ENCODE measurements at regions not wholly inside any gene's neighbourhood (a gene's known extent, or its start where the extent isn't known, plus 50 kb on each side); places are given as distances from the start of the nearest gene placed in this dataset.

GRCh38 chr18:1578505-1578904 lies 673.8 kb downstream of the ADCYAP1 start:
- Histone ChIP-seq H3K36me3 (ENCODE audit: control insufficient read depth, low read depth, low read length) (no peaks in the 10 kb centered on the region), H3K9ac (ENCODE audit: low read length) (no peak overlapping the region), H3K27me3 (ENCODE audit: control insufficient read depth, insufficient read depth, low read length) (no peaks in the 10 kb centered on the region), H3K4me1 (ENCODE audit: control insufficient read depth, low read depth, low read length) (peaks cover 4% of the 10 kb centered on the region), H3K4me3 (ENCODE audit: low read length) (no peak overlapping the region), H3K9me3 (ENCODE audit: control insufficient read depth, low read depth, low read length) (no peaks in the 10 kb centered on the region), H3K27ac (ENCODE audit: low read length) (no peak overlapping the region)

GRCh38 chr18:1581581-1581980 lies 676.9 kb downstream of the ADCYAP1 start:
- Histone ChIP-seq H3K27ac (ENCODE audit: low read length) (no peak overlapping the region), H3K9ac (ENCODE audit: low read length) (no peak overlapping the region), H3K4me1 (ENCODE audit: control insufficient read depth, low read depth, low read length) (peaks cover 4% of the 10 kb centered on the region), H3K9me3 (ENCODE audit: control insufficient read depth, low read depth, low read length) (no peaks in the 10 kb centered on the region), H3K4me3 (ENCODE audit: low read length) (no peak overlapping the region), H3K36me3 (ENCODE audit: control insufficient read depth, low read depth, low read length) (no peaks in the 10 kb centered on the region), H3K27me3 (ENCODE audit: control insufficient read depth, insufficient read depth, low read length) (no peaks in the 10 kb centered on the region)

- no peaks in the 10 kb centered on the region for H3K4me1 ChIP-seq (ENCODE audit: control insufficient read depth, low read depth, low read length)
- H3K27ac ChIP-seq (ENCODE audit: low read length): no peak overlapping the region
- no peak overlapping the region for H3K9ac ChIP-seq (ENCODE audit: low read length)
- no peaks in the 10 kb centered on the region for H3K9me3 ChIP-seq (ENCODE audit: control insufficient read depth, low read depth, low read length)
- no peak overlapping the region for H3K4me3 ChIP-seq (ENCODE audit: low read length)
- no peaks in the 10 kb centered on the region for H3K36me3 ChIP-seq (ENCODE audit: control insufficient read depth, low read depth, low read length)
- no peaks in the 10 kb centered on the region for H3K27me3 ChIP-seq (ENCODE audit: control insufficient read depth, insufficient read depth, low read length)
Measured at GRCh38 chr18:1585881-1586488, 681.3 kb downstream of the ADCYAP1 start.

DNA sequence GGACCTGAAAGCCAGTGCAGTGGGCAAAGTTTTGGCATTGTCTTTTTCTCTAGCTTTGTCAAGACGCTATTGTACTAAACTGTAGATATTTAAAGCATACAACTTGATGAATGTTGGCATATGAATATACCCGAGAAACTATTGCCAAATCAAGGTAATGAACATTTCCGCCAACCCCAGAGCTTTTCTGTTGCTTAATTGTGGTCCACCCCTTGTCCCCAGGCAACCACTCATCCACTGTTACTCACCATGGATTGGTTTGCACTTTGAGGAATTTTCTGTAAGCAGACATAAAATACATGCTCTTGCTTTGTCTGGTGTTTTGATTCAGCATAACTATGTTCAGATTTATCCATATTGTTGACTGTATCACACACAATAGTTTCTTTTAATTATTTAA lies 688.4 kb downstream of the ADCYAP1 start:
- Histone ChIP-seq H3K36me3 (ENCODE audit: control insufficient read depth, low read depth, low read length) (no peaks in the 10 kb centered on the region), H3K4me1 (ENCODE audit: control insufficient read depth, low read depth, low read length) (no peaks in the 10 kb centered on the region), H3K9me3 (ENCODE audit: control insufficient read depth, low read depth, low read length) (no peaks in the 10 kb centered on the region)

GRCh38 chr18:1595195-1595594 lies 690.5 kb downstream of the ADCYAP1 start:
- Histone ChIP-seq H3K9ac (ENCODE audit: low read length) (no peak overlapping the region), H3K4me1 (ENCODE audit: control insufficient read depth, low read depth, low read length) (no peaks in the 10 kb centered on the region), H3K36me3 (ENCODE audit: control insufficient read depth, low read depth, low read length) (no peaks in the 10 kb centered on the region), H3K4me3 (ENCODE audit: low read length) (no peak overlapping the region), H3K9me3 (ENCODE audit: control insufficient read depth, low read depth, low read length) (no peaks in the 10 kb centered on the region), H3K27me3 (ENCODE audit: control insufficient read depth, insufficient read depth, low read length) (no peaks in the 10 kb centered on the region), H3K27ac (ENCODE audit: low read length) (no peak overlapping the region)

More for the DNA sequence above, 688.4 kb downstream of the ADCYAP1 start:
- Histone ChIP-seq H3K4me3 (ENCODE audit: low read length) (no peak overlapping the region), H3K27me3 (ENCODE audit: control insufficient read depth, insufficient read depth, low read length) (no peaks in the 10 kb centered on the region), H3K9ac (ENCODE audit: low read length) (no peak overlapping the region), H3K27ac (ENCODE audit: low read length) (no peak overlapping the region)

DNA sequence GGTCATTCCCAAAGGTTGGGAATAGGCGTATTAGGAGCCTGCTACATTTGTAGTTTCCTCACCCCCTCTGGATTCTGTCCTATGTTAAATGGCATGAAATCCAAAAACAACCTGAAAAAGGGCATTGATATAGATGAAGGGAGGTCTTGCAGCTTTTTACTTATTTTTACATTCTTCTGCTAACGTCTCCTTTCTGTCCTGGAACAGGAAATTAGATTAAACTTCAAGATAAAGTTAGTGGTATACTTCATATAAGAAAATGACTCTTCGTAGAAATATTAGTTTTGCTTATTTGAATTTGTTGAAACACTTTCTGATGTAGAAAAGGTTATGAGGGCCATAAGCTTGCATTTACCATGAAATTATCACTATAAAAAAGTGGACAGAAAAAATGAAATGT lies 694.5 kb downstream of the ADCYAP1 start:
- no peaks in the 10 kb centered on the region for H3K9me3 ChIP-seq (ENCODE audit: control insufficient read depth, low read depth, low read length)
- no peak overlapping the region for H3K27ac ChIP-seq (ENCODE audit: low read length)
- H3K4me1 ChIP-seq (ENCODE audit: control insufficient read depth, low read depth, low read length): no peaks in the 10 kb centered on the region
- H3K27me3 ChIP-seq (ENCODE audit: control insufficient read depth, insufficient read depth, low read length): no peaks in the 10 kb centered on the region
- no peak overlapping the region for H3K4me3 ChIP-seq (ENCODE audit: low read length)
- H3K36me3 ChIP-seq (ENCODE audit: control insufficient read depth, low read depth, low read length): no peaks in the 10 kb centered on the region
- H3K9ac ChIP-seq (ENCODE audit: low read length): no peak overlapping the region

GRCh38 chr18:1604751-1605150 lies 700.1 kb downstream of the ADCYAP1 start:
- Histone ChIP-seq H3K27ac (ENCODE audit: low read length) (no peak overlapping the region), H3K36me3 (ENCODE audit: control insufficient read depth, low read depth, low read length) (no peaks in the 10 kb centered on the region), H3K9ac (ENCODE audit: low read length) (no peak overlapping the region), H3K4me3 (ENCODE audit: low read length) (no peak overlapping the region), H3K4me1 (ENCODE audit: control insufficient read depth, low read depth, low read length) (no peaks in the 10 kb centered on the region), H3K9me3 (ENCODE audit: control insufficient read depth, low read depth, low read length) (no peaks in the 10 kb centered on the region), H3K27me3 (ENCODE audit: control insufficient read depth, insufficient read depth, low read length) (no peaks in the 10 kb centered on the region)

DNA sequence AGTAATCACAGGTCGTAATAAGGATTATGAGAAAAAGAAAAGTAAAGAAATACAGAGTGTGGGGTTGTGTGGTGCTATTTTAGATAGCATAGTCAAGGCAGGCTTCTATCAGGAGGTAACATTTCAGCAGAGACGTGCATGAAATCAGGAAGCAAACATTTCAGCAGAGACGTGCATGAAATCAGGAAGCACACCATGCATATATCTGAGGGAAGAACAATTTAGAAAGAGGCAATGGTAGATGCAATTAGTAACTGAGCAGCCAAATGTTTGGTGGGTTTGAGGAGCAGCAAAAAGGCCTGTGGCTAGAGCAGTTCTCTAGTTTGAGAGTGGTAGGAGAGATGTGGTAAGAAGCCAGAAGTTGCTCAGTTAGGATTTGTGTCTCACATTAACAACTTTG lies 713.7 kb downstream of the ADCYAP1 start:
- H3K36me3 ChIP-seq (ENCODE audit: control insufficient read depth, low read depth, low read length): no peaks in the 10 kb centered on the region
- H3K27ac ChIP-seq (ENCODE audit: low read length): no peak overlapping the region
- no peaks in the 10 kb centered on the region for H3K4me1 ChIP-seq (ENCODE audit: control insufficient read depth, low read depth, low read length)
- no peak overlapping the region for H3K9ac ChIP-seq (ENCODE audit: low read length)
- H3K9me3 ChIP-seq (ENCODE audit: control insufficient read depth, low read depth, low read length): no peaks in the 10 kb centered on the region
- H3K4me3 ChIP-seq (ENCODE audit: low read length): no peak overlapping the region
- H3K27me3 ChIP-seq (ENCODE audit: control insufficient read depth, insufficient read depth, low read length): no peaks in the 10 kb centered on the region

DNA sequence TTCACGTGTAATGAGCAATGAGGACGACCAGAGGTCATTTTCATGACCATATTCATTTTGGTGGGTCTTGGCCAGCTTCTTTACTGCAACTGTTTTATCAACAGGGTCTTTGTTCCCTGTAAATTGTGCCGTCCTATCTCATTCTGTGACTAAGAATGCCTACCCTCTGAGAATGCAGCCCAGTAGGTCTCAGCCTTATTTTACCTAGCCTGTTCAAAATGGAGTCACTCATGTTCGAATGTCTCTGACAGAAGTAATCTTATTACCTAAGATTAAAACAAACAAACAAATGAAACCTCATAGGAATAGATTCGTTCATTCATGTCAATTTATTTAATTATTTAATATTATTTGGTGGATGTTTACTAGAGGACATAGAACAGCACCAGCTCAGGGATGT lies 714.8 kb downstream of the ADCYAP1 start:
- no peaks in the 10 kb centered on the region for H3K4me1 ChIP-seq (ENCODE audit: control insufficient read depth, low read depth, low read length)
- H3K27ac ChIP-seq (ENCODE audit: low read length): no peak overlapping the region
- no peak overlapping the region for H3K4me3 ChIP-seq (ENCODE audit: low read length)

DNA sequence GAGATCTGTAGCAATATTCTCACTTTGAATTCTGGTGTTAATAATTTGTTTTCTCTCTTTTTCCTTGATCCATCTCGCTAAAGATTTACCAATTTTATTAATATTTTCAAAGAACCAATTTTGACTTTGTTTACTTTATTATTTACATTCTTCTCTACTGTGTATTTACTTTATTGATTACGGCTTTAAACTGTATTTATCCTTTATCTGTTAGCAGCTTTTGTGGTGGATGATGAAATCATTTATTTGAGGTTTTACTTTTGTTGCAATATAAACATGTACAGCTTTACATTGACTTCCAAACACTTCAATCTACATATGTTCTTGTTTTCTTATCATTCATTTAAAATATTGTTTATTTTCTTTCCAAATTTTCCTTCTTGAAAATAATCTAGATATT lies 719.9 kb downstream of the ADCYAP1 start:
- Histone ChIP-seq H3K27ac (ENCODE audit: low read length) (no peak overlapping the region), H3K36me3 (ENCODE audit: control insufficient read depth, low read depth, low read length) (no peaks in the 10 kb centered on the region), H3K9me3 (ENCODE audit: control insufficient read depth, low read depth, low read length) (peaks cover 3% of the 10 kb centered on the region), H3K4me3 (ENCODE audit: low read length) (no peak overlapping the region), H3K27me3 (ENCODE audit: control insufficient read depth, insufficient read depth, low read length) (no peaks in the 10 kb centered on the region), H3K4me1 (ENCODE audit: control insufficient read depth, low read depth, low read length) (no peaks in the 10 kb centered on the region), H3K9ac (ENCODE audit: low read length) (no peak overlapping the region)

More for the DNA sequence above, 714.8 kb downstream of the ADCYAP1 start:
- Histone ChIP-seq H3K9me3 (ENCODE audit: control insufficient read depth, low read depth, low read length) (no peaks in the 10 kb centered on the region), H3K36me3 (ENCODE audit: control insufficient read depth, low read depth, low read length) (no peaks in the 10 kb centered on the region), H3K9ac (ENCODE audit: low read length) (no peak overlapping the region), H3K27me3 (ENCODE audit: control insufficient read depth, insufficient read depth, low read length) (no peaks in the 10 kb centered on the region)

GRCh38 chr18:1627494-1627893 lies 722.8 kb downstream of the ADCYAP1 start:
- H3K9me3 ChIP-seq (ENCODE audit: control insufficient read depth, low read depth, low read length): peaks cover 11% of the 10 kb centered on the region
- H3K27me3 ChIP-seq (ENCODE audit: control insufficient read depth, insufficient read depth, low read length): no peaks in the 10 kb centered on the region
- no peak overlapping the region for H3K9ac ChIP-seq (ENCODE audit: low read length)
- no peaks in the 10 kb centered on the region for H3K4me1 ChIP-seq (ENCODE audit: control insufficient read depth, low read depth, low read length)
- H3K36me3 ChIP-seq (ENCODE audit: control insufficient read depth, low read depth, low read length): no peaks in the 10 kb centered on the region
- H3K4me3 ChIP-seq (ENCODE audit: low read length): no peak overlapping the region
- no peak overlapping the region for H3K27ac ChIP-seq (ENCODE audit: low read length)

DNA sequence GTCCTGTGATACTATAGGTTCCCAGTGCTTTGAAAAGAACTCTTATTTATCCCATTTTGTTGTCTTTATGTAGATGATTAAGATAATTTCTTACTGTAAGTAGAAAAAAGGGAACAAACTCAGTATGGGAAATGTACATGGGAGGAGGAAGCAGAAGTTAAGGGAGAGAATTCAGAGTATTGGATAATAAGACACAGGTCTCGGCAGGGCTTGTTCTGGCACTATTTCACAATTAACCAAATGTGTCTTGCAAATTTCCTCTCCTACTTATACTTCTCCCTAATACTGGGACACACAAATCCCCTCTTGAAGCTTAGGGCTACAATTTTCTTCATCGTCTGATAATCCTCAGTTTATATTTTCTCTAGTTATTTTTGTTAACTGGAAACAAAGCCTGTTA lies 744.0 kb downstream of the ADCYAP1 start:
- Histone ChIP-seq H3K4me1 (ENCODE audit: control insufficient read depth, low read depth, low read length) (no peaks in the 10 kb centered on the region), H3K4me3 (ENCODE audit: low read length) (no peak overlapping the region), H3K27ac (ENCODE audit: low read length) (no peak overlapping the region), H3K36me3 (ENCODE audit: control insufficient read depth, low read depth, low read length) (no peaks in the 10 kb centered on the region), H3K9ac (ENCODE audit: low read length) (no peak overlapping the region), H3K9me3 (ENCODE audit: control insufficient read depth, low read depth, low read length) (no peaks in the 10 kb centered on the region), H3K27me3 (ENCODE audit: control insufficient read depth, insufficient read depth, low read length) (no peaks in the 10 kb centered on the region)
